ENCODE measurements at regions not wholly inside any gene's neighbourhood (a gene's known extent, or its start where the extent isn't known, plus 50 kb on each side); places are given as distances from the start of the nearest gene placed in this dataset.

DNA sequence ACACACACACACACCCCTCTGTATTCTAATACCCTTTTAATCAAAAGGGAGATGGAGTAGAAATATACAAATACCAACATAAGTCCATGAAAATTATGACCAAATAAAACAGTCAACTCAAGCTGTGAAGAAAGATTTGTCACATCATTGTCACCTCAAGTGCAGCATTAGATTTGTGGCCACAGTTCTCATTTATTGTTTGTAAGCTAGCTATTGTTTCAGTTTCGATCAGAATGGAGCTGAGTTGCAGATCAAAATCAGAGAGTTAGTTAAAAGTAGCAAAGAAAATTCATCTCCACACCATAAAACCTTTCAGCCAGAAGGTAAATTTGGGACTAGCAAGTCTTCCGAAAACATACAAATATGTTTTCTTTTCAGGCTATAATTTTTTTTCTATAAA, 267.7 kb upstream of the LMCD1 start:
- TF ChIP-seq, protein P1, sequence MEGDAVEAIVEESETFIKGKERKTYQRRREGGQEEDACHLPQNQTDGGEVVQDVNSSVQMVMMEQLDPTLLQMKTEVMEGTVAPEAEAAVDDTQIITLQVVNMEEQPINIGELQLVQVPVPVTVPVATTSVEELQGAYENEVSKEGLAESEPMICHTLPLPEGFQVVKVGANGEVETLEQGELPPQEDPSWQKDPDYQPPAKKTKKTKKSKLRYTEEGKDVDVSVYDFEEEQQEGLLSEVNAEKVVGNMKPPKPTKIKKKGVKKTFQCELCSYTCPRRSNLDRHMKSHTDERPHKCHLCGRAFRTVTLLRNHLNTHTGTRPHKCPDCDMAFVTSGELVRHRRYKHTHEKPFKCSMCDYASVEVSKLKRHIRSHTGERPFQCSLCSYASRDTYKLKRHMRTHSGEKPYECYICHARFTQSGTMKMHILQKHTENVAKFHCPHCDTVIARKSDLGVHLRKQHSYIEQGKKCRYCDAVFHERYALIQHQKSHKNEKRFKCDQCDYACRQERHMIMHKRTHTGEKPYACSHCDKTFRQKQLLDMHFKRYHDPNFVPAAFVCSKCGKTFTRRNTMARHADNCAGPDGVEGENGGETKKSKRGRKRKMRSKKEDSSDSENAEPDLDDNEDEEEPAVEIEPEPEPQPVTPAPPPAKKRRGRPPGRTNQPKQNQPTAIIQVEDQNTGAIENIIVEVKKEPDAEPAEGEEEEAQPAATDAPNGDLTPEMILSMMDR (IDR thresholded peaks at IDR 0.05; ENCODE audit: poor library complexity): no peak
- TF ChIP-seq EZH2 (IDR thresholded peaks at IDR 0.05; ENCODE audit: borderline replicate concordance): no peak
